ENCODE measurements at regions not wholly inside any gene's neighbourhood (a gene's known extent, or its start where the extent isn't known, plus 50 kb on each side); places are given as distances from the start of the nearest gene placed in this dataset.

DNA sequence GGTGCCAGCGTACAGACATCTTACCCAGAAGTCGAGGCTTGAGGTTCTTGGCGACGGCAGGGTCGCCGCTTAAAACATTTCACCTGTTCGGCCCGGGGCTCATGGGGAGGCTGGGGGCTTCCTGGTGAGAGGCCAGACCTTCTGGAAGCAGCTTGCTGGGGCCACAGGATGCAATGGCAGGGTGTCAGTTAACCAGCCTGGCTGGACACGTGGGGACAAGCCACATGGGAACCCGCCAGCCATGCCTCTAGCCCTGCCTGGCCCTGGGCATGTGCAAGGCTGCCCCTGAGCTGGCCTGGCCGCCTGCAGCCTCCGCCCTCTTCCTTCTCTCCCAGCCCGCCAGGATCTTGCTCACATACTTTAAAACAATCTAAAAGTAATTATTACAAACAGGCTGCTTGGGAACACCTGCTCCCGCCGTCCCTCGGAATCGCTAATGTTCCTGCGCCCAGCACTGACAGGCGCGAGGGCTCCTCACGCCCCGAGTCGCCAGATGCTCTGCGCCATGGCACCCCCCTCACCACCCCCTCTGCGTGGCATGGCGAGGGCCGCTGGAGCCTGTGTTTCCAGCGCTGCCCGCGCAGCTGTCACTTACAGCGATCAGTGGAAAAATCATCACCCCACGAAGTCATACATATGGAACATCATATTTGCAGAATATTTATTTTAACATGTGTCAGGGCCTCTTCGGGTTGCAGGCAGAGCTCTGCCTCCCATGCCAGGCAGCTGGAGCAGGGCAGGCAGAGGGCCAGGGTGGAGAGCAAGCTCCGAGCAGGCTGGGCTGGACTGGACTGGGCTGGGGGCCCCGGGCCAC, 188.7 kb upstream of the GSE1 start:
- H3K36me3 Mint-ChIP-seq (ENCODE audit: low read depth, unreplicated experiment) = no peaks in the 10 kb centered on the region
- H3K27ac Mint-ChIP-seq (ENCODE audit: unreplicated experiment) = no peak overlapping the region
- no peak overlapping the region for H3K4me3 Mint-ChIP-seq (ENCODE audit: unreplicated experiment)

DNA sequence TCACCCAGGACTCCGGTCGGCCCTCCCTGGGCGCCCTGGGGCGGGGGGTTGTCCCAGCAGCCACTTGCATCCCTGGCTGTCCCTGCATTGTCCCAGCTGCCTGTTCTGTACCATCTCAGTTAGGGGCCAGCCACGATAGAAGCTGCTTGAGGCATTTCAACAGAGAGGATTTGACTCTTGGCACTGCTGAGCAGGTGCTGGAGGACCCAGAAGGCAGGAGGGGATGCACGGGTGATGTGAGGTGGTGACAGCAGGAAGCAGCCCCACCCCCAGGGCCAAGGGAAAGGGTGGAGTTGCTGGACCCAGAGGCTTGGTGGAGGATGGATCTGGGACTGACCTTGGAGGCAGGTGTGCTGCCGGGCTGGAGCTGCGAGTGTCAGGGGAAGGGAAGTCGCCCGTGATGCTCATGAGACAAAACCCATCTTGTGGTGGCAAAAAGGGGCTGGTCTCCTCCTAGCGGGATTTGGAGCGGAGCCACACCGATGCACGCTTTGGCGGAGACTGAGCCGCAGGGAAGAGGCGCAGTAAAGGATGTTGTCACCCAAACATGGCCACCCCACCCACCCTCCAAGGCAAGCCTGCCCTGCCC, 188.0 kb upstream of the GSE1 start:
- TF ChIP-seq, protein P1, sequence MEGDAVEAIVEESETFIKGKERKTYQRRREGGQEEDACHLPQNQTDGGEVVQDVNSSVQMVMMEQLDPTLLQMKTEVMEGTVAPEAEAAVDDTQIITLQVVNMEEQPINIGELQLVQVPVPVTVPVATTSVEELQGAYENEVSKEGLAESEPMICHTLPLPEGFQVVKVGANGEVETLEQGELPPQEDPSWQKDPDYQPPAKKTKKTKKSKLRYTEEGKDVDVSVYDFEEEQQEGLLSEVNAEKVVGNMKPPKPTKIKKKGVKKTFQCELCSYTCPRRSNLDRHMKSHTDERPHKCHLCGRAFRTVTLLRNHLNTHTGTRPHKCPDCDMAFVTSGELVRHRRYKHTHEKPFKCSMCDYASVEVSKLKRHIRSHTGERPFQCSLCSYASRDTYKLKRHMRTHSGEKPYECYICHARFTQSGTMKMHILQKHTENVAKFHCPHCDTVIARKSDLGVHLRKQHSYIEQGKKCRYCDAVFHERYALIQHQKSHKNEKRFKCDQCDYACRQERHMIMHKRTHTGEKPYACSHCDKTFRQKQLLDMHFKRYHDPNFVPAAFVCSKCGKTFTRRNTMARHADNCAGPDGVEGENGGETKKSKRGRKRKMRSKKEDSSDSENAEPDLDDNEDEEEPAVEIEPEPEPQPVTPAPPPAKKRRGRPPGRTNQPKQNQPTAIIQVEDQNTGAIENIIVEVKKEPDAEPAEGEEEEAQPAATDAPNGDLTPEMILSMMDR (IDR thresholded peaks at IDR 0.05; ENCODE audit: unreplicated experiment) = no peak
- Mint-ChIP-seq H3K27ac (ENCODE audit: unreplicated experiment) (no peak overlapping the region), H3K4me1 (ENCODE audit: unreplicated experiment) (no peaks in the 10 kb centered on the region), H3K27me3 (ENCODE audit: unreplicated experiment) (peaks cover 3% of the 10 kb centered on the region), H3K36me3 (ENCODE audit: low read depth, unreplicated experiment) (peaks cover 3% of the 10 kb centered on the region), H3K9me3 (ENCODE audit: unreplicated experiment) (no peaks in the 10 kb centered on the region), H3K4me3 (ENCODE audit: unreplicated experiment) (no peak overlapping the region)
- peak; percentile 1 for DNase-seq (ENCODE audit: low spot score)

More for the DNA sequence above, 188.7 kb upstream of the GSE1 start:
- peaks cover 3% of the 10 kb centered on the region for H3K27me3 Mint-ChIP-seq (ENCODE audit: unreplicated experiment)
- TF ChIP-seq, protein P1 (IDR thresholded peaks at IDR 0.05; ENCODE audit: unreplicated experiment) = no peak
- no peaks in the 10 kb centered on the region for H3K4me1 Mint-ChIP-seq (ENCODE audit: unreplicated experiment)
- H3K9me3 Mint-ChIP-seq (ENCODE audit: unreplicated experiment) = no peaks in the 10 kb centered on the region
- DNase-seq (ENCODE audit: low spot score) = peak; percentile 3

DNA sequence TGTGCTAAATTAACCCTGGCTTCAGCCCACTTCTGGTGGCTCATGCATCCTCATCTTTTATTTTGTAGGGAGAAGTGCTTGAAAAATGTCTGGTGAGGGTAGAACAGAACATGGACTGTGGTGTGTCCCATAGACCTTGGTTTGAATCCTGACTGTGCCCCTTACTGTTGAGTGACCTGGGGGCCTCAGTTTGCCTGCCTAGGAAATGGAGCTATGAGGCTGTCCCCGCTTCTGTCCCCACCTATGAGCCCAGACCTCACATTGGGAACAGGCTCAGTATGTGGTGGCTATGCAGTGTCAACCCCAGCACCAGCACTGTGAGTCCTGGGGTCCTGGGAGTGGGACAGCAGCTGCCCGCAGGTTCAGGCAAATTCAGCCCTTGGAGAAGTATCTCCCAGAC, 186.3 kb upstream of the GSE1 start:
- peaks cover 3% of the 10 kb centered on the region for H3K27me3 Mint-ChIP-seq (ENCODE audit: unreplicated experiment)
- no peak for DNase-seq (ENCODE audit: low spot score)
- TF ChIP-seq, protein P1 (IDR thresholded peaks at IDR 0.05; ENCODE audit: unreplicated experiment) = no peak
- no peak overlapping the region for H3K4me3 Mint-ChIP-seq (ENCODE audit: unreplicated experiment)
- no peak overlapping the region for H3K27ac Mint-ChIP-seq (ENCODE audit: unreplicated experiment)
- H3K36me3 Mint-ChIP-seq (ENCODE audit: low read depth, unreplicated experiment) = peaks cover 3% of the 10 kb centered on the region
- no peaks in the 10 kb centered on the region for H3K9me3 Mint-ChIP-seq (ENCODE audit: unreplicated experiment)
- no peaks in the 10 kb centered on the region for H3K4me1 Mint-ChIP-seq (ENCODE audit: unreplicated experiment)

DNA sequence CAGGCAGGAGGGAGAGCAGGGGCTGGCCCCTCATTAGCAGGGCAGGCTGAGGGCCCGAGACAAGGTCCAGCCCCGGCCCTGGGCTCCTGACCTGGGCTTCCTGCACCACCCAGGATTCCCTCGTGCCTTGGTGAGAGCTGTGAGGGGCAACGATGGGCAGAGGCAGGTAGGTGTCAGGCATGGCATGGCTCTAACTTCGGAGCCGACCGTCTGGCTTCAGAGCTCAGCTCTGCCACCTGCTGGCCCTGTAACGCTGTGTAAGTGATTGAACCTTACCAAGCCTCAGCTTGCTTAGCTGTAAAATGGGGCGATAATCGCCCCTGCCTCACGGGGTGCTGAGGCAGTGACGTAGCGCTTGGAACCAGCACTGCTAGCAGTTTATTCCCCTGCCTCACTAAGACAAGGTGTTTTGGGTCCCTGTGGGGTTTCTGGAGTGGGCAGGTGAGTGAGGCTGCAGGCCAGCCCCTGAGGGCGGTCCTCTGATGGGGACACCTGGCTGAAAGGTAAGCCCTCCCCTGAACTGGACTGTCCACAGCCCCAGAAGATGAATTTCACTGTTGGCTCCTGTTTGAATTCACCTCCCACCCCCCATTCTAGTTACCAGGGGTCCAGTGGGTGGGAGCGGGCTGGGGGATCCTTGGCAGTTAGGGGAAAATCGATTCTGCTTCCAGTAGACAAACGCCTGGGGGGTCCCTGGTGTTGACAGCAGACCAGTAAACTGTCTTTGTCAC, 184.8 kb upstream of the GSE1 start:
- Mint-ChIP-seq H3K27me3 (ENCODE audit: unreplicated experiment) (peaks cover 3% of the 10 kb centered on the region), H3K9me3 (ENCODE audit: unreplicated experiment) (no peaks in the 10 kb centered on the region)

More for the DNA sequence above, 184.8 kb upstream of the GSE1 start:
- Mint-ChIP-seq H3K36me3 (ENCODE audit: low read depth, unreplicated experiment) (peaks cover 3% of the 10 kb centered on the region), H3K4me1 (ENCODE audit: unreplicated experiment) (no peaks in the 10 kb centered on the region), H3K27ac (ENCODE audit: unreplicated experiment) (no peak overlapping the region), H3K4me3 (ENCODE audit: unreplicated experiment) (no peak overlapping the region)
- TF ChIP-seq, protein P1 (IDR thresholded peaks at IDR 0.05; ENCODE audit: unreplicated experiment) = peak; percentile 35
- peak; percentile 45 for DNase-seq (ENCODE audit: low spot score)

All from endothelial cell (in vitro differentiated cells).